Heart right ventricle (tissue), 16 donors: ENCODE measurements at regions not wholly inside any gene's neighbourhood (a gene's known extent, or its start where the extent isn't known, plus 50 kb on each side); places are given as distances from the start of the nearest gene placed in this dataset.

Source experiments
- ATAC-seq, 8 donors: fragments of 200-7000 bp; cut with Tn5 transposase; one replicate each; pipeline ENCODE4 v1.9.1; 2020; ENCODE audit warnings: mild to moderate bottlenecking in 8 of 8, moderate library complexity in 8 of 8, moderate number of reproducible peaks in 1 of 8
- DNase-seq, 2 donors: peaks; one replicate each; pipeline ENCODE4 v3.0.0-alpha.2; 2020
- H3K27ac ChIP-seq, 10 donors: fragments of 200-600 bp; sonication (generic) in 2 of 10; one replicate each; pipeline versions ENCODE4 v1.5.0 to v1.8.0; 2020 to 2022; ENCODE audit warnings: mild to moderate bottlenecking in 3 of 10
- H3K27me3 ChIP-seq, 7 donors: fragments of 200-600 bp; one replicate each; pipeline ENCODE4 v1.8.0; 2021 to 2022; ENCODE audit warnings: mild to moderate bottlenecking in 2 of 7
- H3K36me3 ChIP-seq, 9 donors: fragments of 200-600 bp; sonication (generic) in 1 of 9; one replicate each; pipeline versions ENCODE4 v1.5.0 to v1.8.0; 2020 to 2022; ENCODE audit warnings: mild to moderate bottlenecking in 2 of 9
- H3K4me1 ChIP-seq, 9 donors: fragments of 200-600 bp; sonication (generic) in 1 of 9; one replicate each; pipeline versions ENCODE4 v1.5.0 to v1.8.0; 2020 to 2022; ENCODE audit warnings: mild to moderate bottlenecking in 4 of 9
- H3K4me3 ChIP-seq, 10 donors: fragments of 200-600 bp; sonication (generic) in 2 of 10; one replicate each; pipeline versions ENCODE4 v1.5.0 to v1.8.0; 2020 to 2022; ENCODE audit warnings: mild to moderate bottlenecking in 7 of 10, moderate library complexity in 2 of 10
- H3K9me3 ChIP-seq, 11 donors: fragments of 200-600 bp in 10 of 11; sonication (generic) in 2 of 11; one replicate each; pipeline versions ENCODE4 v1.5.0 to v1.8.0; 2013 to 2022; ENCODE audit warnings: mild to moderate bottlenecking in 2 of 11, control low read depth in 1 of 11, moderate library complexity in 1 of 11
- CTCF ChIP-seq, 9 donors: fragments of 200-600 bp; sonication (generic) in 2 of 9; IDR thresholded peaks; one replicate each; pipeline versions ENCODE4 v1.5.0 to v1.8.0; 2021 to 2022; ENCODE audit warnings: antibody characterized with exemption in 9 of 9, mild to moderate bottlenecking in 5 of 9, moderate library complexity in 1 of 9
- WGBS, 2 donors: extraction: QIAGEN DNeasy Blood & Tissue Kit; methylation state at CpG; one replicate each; pipeline ENCODE4 v1.1.7; 2013; ENCODE audit warnings: inconsistent platforms in 1 of 2; 5-methylcytosine and 5-hydroxymethylcytosine counted together
- intact Hi-C, 10 donors: fragments of 100-400 bp; cut with DNase I; formaldehyde crosslinking; loops; one replicate each; pipeline versions ENCODE4 v1.11.1 to v1.14.2; 2022
- donor health status: Arrhythmogenic right ventricular cardiomyopathy.
- donor health status: ischemic (EF 13 %, LVEDD 7.1; RV severe dilation, severe dysfunction).
- donor health status: healthy with polysubstance abuse.
- donor health status: DM: no; HTN: yes; CAD: no.
- donor health status: DM: no; HTN: no; CAD: no.
- donor health status: ischemic (EF 25% LVEDD 6.9; RV normal size, moderate dysfunction).
- donor health status: ischemic (EF 25% LVEDD 5.7; RV mildly dilated, moderate dysfunction).
- donor health status: healthy.
- donor health status: DM: yes; HTN: yes; CAD: no.
- donor health status: Ischemic cardiomyopathy.
- donor health status: ischemic (EF 35%, LVEDD 5.7; RV mildly dilated, moderate dysfunction).
- donor health status: nonischemic (EF 11% LVEDD 7.7; RV severe dilation, severe dysfunction).
- donor health status: DM: yes; HTN: yes; CAD: no.
- donor health status: PGD.
- donor health status: ischemic (EF 29% LVEDD 5.4; RV normal size, mild dysfunction).
- donor health status: nonischemic (EF 23%, LVEDD 6.1; RV moderate dilation, normal function).

GRCh38 chr7:41504214-41504980, 198.5 kb downstream of the INHBA start:
- no peak for TF ChIP-seq CTCF (IDR thresholded peaks at IDR 0.05)
- H3K27ac ChIP-seq = no peak overlapping the region
- H3K9me3 ChIP-seq = no peaks in the 10 kb centered on the region
- H3K27me3 ChIP-seq = no peaks in the 10 kb centered on the region
- no peak overlapping the region for H3K4me3 ChIP-seq
- intact Hi-C loops = no loop called here
- WGBS, 2 donors = 87 to 88% methylated on average over 10 of the region's 10 CpGs
- H3K36me3 ChIP-seq = no peaks in the 10 kb centered on the region
- no peak for DNase-seq
- H3K4me1 ChIP-seq = no peaks in the 10 kb centered on the region
- no peak for ATAC-seq

- ATAC-seq (no peak), DNase-seq (no peak)
- Histone ChIP-seq H3K4me1 (no peaks in the 10 kb centered on the region), H3K9me3 (no peaks in the 10 kb centered on the region), H3K36me3 (no peaks in the 10 kb centered on the region), H3K27ac (no peak overlapping the region), H3K27me3 (no peaks in the 10 kb centered on the region), H3K4me3 (no peak overlapping the region)
- no peak for TF ChIP-seq CTCF (IDR thresholded peaks at IDR 0.05)
- intact Hi-C loops = no loop called here
Observed at GRCh38 chr7:41503438-41503837, 199.5 kb downstream of the INHBA start.

- Histone ChIP-seq H3K4me1 (no peaks in the 10 kb centered on the region), H3K36me3 (no peaks in the 10 kb centered on the region), H3K27ac (no peak overlapping the region), H3K9me3 (no peaks in the 10 kb centered on the region), H3K4me3 (no peak overlapping the region), H3K27me3 (no peaks in the 10 kb centered on the region)
- intact Hi-C loops = no loop called here
- ATAC-seq (no peak), DNase-seq (no peak)
- 71 to 80% methylated on average over 3 of the region's 3 CpGs for WGBS, 2 donors
- no peak for TF ChIP-seq CTCF (IDR thresholded peaks at IDR 0.05)
Observed at GRCh38 chr7:41501466-41501865, 201.4 kb downstream of the INHBA start.

- DNase-seq = no peak
- no peaks in the 10 kb centered on the region for H3K36me3 ChIP-seq
- H3K27me3 ChIP-seq = no peaks in the 10 kb centered on the region
- no peaks in the 10 kb centered on the region for H3K9me3 ChIP-seq
- intact Hi-C loops = no loop called here
- ATAC-seq = no peak
- TF ChIP-seq CTCF (IDR thresholded peaks at IDR 0.05) = no peak
- WGBS, 2 donors = 88 to 93% methylated on average over 6 of the region's 6 CpGs
- no peak overlapping the region for H3K27ac ChIP-seq
- no peaks in the 10 kb centered on the region for H3K4me1 ChIP-seq
- no peak overlapping the region for H3K4me3 ChIP-seq
Observed at GRCh38 chr7:41501006-41501405, 201.9 kb downstream of the INHBA start.
